Stimulated activated naive B cell treated with anti-CD40 and anti-IgM and Interleukin-4, amounts not matched to agents 10 μg/mL and 1 μg/mL and 100 μg/mL, for 72 hours (primary cell): ENCODE measurements at regions not wholly inside any gene's neighbourhood (a gene's known extent, or its start where the extent isn't known, plus 50 kb on each side); places are given as distances from the start of the nearest gene placed in this dataset.
"Not testable (repeated sequence)": the region's sequence is repeated elsewhere in the genome, so short reads cannot be mapped to it uniquely, and the experiment has no call there.

Experiments
- ATAC-seq, 2 donors: fragments of 150-1000 bp; cut with Tn5 transposase; replicated peaks; 2 replicates each; pipeline ENCODE4 v1.10.0; 2021; ENCODE audit warnings: moderate library complexity in 1 of 2
- DNase-seq: peaks from one replicate; pipeline ENCODE4 v3.0.0; 2021
- H3K27ac Mint-ChIP-seq: one replicate; pipeline ENCODE4 v1.8.0; 2022; ENCODE audit warnings: mild to moderate bottlenecking, mixed read lengths
- H3K27me3 Mint-ChIP-seq, 2 donors: one replicate each; pipeline ENCODE4 v1.8.0; 2022; ENCODE audit warnings: mixed read lengths in 2 of 2
- H3K36me3 Mint-ChIP-seq, 2 donors: one replicate each; pipeline ENCODE4 v1.8.0; 2022; ENCODE audit warnings: mixed read lengths in 2 of 2, mild to moderate bottlenecking in 1 of 2
- H3K4me1 Mint-ChIP-seq, 2 donors: one replicate each; pipeline ENCODE4 v1.8.0; 2022; ENCODE audit warnings: mixed read lengths in 2 of 2, mild to moderate bottlenecking in 1 of 2
- H3K4me3 Mint-ChIP-seq, 2 donors: one replicate each; pipeline ENCODE4 v1.8.0; 2022; ENCODE audit warnings: mild to moderate bottlenecking in 2 of 2, mixed read lengths in 2 of 2, moderate library complexity in 1 of 2
- H3K9me3 Mint-ChIP-seq, 2 donors: one replicate each; pipeline ENCODE4 v1.8.0; 2022; ENCODE audit warnings: mixed read lengths in 2 of 2, mild to moderate bottlenecking in 1 of 2

DNA sequence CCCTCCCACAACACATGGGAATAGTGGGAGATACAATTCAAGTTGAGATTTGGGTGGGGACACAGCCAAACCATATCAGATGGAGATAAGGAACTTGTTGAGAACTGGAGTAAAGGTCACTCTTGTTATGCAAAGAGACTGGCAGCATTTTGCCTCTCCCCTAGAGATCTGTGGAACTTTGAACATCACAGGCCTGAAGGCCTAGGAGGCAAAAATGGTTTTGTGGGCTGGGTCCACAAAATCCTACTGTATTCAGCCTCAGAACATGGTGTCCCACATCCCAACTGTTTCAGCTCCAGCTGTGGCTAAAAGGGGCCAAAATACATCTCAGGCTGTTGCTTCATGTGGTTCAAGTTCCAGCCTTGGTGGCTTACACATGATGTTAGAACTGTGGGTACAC is 1247.8 kb upstream of the IGFBP7 start:
- ATAC-seq (no peak), DNase-seq (no peak)
- no peaks in the 10 kb centered on the region for H3K4me1 Mint-ChIP-seq
- H3K4me3 Mint-ChIP-seq = no peak overlapping the region
- no peaks in the 10 kb centered on the region for H3K27me3 Mint-ChIP-seq
- H3K9me3 Mint-ChIP-seq = peaks cover 11% of the 10 kb centered on the region in 2 donors
- no peak overlapping the region for H3K27ac Mint-ChIP-seq
- no peaks in the 10 kb centered on the region for H3K36me3 Mint-ChIP-seq

DNA sequence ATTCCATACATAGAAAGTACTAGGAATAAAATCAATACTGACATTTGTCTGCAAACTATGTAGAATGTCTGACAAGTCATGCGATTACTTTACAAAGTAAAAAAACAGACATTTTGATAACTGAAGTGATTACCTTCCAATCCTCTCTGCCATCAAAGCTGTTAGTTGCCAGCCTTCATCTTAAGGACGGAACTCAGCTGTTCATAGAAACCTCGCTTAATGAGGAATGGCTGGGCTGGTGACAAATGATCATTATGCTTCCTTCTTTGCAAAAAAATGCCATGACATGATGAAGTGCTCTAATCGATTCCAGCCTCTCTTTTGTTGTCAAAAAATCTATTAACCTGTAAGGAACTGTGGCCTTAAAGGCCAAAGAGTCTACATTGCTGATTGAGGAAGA is 1214.9 kb upstream of the IGFBP7 start:
- no peak overlapping the region for H3K27ac Mint-ChIP-seq
- H3K9me3 Mint-ChIP-seq = no peaks in the 10 kb centered on the region
- no peaks in the 10 kb centered on the region for H3K27me3 Mint-ChIP-seq
- H3K4me3 Mint-ChIP-seq = no peak overlapping the region
- no peaks in the 10 kb centered on the region for H3K36me3 Mint-ChIP-seq
- DNase-seq (no peak), ATAC-seq (no peak)
- no peaks in the 10 kb centered on the region for H3K4me1 Mint-ChIP-seq

DNA sequence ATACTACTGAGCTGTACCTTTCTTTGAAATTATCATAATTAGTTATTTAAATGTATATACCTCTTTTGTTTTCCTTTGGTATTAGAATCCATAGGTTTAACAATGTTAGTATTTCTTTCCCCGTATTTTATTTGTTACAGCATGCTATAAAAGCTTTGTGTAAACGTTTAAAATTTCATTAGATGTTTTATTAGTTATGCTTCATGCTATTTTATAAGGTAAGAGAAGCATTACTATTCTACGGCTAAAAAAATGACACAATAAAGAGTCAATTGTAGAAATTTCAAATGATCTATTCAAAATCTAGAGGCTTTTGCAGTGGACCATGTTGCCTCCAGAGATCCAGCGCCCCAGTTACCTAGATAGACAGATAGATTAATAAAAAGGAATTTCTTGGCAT is 1203.3 kb upstream of the IGFBP7 start:
- H3K27me3 Mint-ChIP-seq = no peaks in the 10 kb centered on the region
- H3K27ac Mint-ChIP-seq = no peak overlapping the region
- no peaks in the 10 kb centered on the region for H3K4me1 Mint-ChIP-seq
- no peaks in the 10 kb centered on the region for H3K36me3 Mint-ChIP-seq
- H3K9me3 Mint-ChIP-seq = peaks cover 2 to 13% of the 10 kb centered on the region in 2 donors
- ATAC-seq = no peak
- H3K4me3 Mint-ChIP-seq = no peak overlapping the region
- no peak for DNase-seq

DNA sequence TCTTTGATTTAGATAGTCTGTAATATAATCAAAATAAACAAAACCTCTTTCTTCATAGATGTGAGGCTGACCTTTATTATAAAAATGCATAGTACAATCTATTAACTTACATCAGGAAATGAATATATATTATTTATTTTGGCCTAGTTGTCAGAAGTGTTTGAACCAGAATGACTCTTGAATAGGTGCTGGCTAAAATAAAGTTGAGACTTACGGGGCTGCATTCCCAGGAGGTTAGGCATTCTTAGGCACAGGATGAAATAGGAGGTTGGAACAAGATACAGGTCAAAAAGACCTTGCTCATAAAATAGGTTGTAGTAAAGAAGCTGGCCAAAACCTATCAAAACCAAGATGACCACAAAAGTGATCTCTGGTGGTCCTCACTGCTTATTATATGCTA is 1193.3 kb upstream of the IGFBP7 start:
- DNase-seq (no peak), ATAC-seq (no peak)
- Mint-ChIP-seq H3K27me3 (no peaks in the 10 kb centered on the region), H3K4me1 (no peaks in the 10 kb centered on the region), H3K36me3 (no peaks in the 10 kb centered on the region), H3K4me3 (no peak overlapping the region), H3K27ac (no peak overlapping the region), H3K9me3 (peaks cover 0 to 8% of the 10 kb centered on the region in 2 donors)

DNA sequence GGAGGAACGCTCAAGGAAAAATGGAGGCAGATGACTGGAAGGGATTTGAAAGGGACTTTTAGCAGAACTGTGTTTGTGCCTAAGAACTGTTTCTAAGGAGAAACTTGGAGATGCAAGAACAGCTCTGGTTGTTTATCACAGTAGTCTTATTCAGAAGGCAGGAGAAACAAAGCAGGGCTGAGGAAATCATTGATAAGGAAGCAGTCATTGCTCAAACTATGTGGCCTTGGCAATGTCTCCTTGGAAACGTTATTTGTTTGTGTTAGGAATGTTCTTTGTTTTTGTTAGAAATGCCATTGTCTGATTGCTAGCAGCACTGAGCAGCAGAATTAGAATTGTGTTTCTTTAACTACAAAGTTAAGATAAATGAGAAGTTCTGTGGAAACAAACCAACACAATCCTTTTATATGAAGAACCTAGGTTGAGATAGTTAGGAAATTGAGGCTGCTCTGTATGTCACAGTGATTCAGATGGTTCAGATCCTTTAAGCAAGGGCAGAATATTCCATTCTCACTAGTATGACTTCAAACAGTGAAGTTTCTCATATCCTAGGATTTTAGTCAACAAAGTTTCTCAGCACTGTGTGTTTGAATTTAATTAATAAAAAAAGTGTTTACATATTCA is 1191.3 kb upstream of the IGFBP7 start:
- Mint-ChIP-seq H3K36me3 (no peaks in the 10 kb centered on the region), H3K4me3 (no peak overlapping the region), H3K27me3 (no peaks in the 10 kb centered on the region), H3K4me1 (no peaks in the 10 kb centered on the region), H3K9me3 (peaks cover 0 to 8% of the 10 kb centered on the region in 2 donors), H3K27ac (no peak overlapping the region)
- ATAC-seq (no peak), DNase-seq (no peak)

DNA sequence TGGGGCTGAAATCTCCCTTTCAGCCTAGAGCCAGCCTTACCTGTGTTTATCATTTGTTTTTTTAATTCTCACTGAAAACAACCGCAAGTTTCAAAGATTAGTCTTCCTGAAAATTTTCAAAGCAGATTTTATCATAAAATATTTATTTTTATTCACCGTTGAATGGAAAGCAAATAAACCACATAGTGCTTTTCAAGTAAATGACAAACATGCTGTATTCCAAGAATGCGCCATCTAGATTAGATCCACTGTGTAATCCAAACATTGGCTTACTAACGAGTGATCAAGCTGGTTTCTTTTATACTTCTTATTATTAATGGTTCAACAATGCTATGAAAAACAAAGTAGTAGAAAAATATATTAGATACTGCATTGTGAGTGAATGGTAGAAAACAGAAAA is 1176.2 kb upstream of the IGFBP7 start:
- ATAC-seq = no peak
- H3K4me1 Mint-ChIP-seq = no peaks in the 10 kb centered on the region
- no peaks in the 10 kb centered on the region for H3K27me3 Mint-ChIP-seq
- no peak overlapping the region for H3K4me3 Mint-ChIP-seq
- no peak for DNase-seq
- no peak overlapping the region for H3K27ac Mint-ChIP-seq
- no peaks in the 10 kb centered on the region for H3K36me3 Mint-ChIP-seq
- peaks cover 2 to 4% of the 10 kb centered on the region in 2 donors for H3K9me3 Mint-ChIP-seq

DNA sequence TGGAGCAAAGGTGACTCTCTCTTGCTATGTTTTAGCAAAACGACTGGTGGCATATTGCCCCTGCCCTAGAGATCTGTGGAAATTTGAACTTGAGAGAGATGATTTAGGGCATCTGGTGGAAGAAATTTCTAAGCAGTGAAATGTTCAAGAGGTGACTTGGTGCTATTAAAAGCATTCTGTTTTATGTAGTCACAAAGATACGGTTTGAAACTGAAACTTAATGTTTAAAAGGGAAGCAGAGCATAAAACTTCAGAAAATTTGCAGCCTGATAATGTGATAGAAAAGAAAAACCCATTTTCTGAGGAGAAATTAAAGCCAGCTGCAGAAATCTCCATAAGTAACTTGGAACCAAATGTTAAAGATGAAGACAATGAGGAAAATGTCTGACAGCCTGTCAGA is 1170.7 kb upstream of the IGFBP7 start:
- DNase-seq, H3K4me3 Mint-ChIP-seq, H3K27me3 Mint-ChIP-seq, H3K36me3 Mint-ChIP-seq, H3K4me1 Mint-ChIP-seq, ATAC-seq, H3K27ac Mint-ChIP-seq, H3K9me3 Mint-ChIP-seq: not testable (repeated sequence)

DNA sequence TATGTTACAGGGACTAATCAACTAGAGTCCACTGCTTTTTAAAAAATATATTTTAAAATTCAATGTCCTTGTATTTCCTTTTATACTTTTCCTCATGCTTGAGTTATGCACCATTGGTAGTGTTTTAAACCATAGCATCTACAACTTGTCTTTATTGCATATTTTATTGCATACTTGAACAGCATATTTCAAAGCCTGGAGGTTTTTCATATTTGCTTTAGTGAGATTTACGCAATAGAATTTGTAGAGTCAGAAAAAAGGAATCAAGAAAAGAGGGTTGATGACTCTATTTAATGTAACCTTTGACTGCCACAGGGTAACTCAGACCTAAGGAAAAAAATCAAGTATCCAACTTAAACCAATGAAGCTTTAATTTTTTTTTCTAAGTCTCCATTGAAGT is 1165.7 kb upstream of the IGFBP7 start:
- no peak for DNase-seq
- H3K4me3 Mint-ChIP-seq = no peak overlapping the region
- ATAC-seq = no peak
- peaks cover 0 to 4% of the 10 kb centered on the region in 2 donors for H3K9me3 Mint-ChIP-seq
- no peaks in the 10 kb centered on the region for H3K27me3 Mint-ChIP-seq
- H3K36me3 Mint-ChIP-seq = no peaks in the 10 kb centered on the region
- no peaks in the 10 kb centered on the region for H3K4me1 Mint-ChIP-seq
- H3K27ac Mint-ChIP-seq = no peak overlapping the region

DNA sequence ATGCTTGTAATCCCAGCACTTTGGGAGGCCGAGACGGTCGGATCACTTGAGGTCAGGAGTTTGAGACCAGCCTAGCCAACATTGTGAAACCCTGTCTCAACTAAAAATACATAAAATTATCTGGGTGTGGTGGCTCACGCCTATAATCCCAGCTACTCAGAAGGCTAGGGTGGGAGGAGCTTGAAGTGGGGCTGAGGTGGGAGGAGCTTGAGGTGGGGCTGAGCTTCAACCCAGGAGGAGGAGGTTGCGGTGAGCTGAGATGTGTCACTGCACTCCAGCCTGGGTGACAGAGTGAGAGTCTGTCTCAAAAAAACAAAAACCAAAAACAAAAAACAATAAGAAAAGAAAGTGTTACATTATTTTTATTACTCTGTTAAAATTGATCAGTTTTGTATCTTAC is 1164.4 kb upstream of the IGFBP7 start:
- ATAC-seq (no peak), DNase-seq (no peak)
- H3K36me3 Mint-ChIP-seq = no peaks in the 10 kb centered on the region
- H3K27me3 Mint-ChIP-seq = no peaks in the 10 kb centered on the region
- no peak overlapping the region for H3K4me3 Mint-ChIP-seq
- H3K27ac Mint-ChIP-seq = no peak overlapping the region
- H3K9me3 Mint-ChIP-seq = peaks cover 1 to 9% of the 10 kb centered on the region in 2 donors
- H3K4me1 Mint-ChIP-seq = no peaks in the 10 kb centered on the region

DNA sequence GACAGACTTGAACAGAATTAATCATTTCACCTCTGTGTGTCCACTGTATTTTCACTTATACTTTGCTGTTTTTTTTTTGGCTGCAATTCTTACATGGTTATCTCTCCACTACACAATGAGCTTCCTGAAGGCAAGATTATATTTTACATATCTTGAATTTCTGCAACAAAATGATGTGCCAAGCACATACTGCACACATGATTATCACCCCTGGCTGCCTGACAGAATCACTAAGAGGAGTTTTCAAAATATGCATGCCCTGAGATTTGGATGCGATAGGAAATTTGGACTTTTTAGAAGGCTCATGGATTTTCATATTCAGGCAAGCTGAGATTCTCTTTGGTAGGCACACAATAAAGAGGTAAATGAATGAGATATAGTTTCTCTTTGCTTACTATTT is 1162.1 kb upstream of the IGFBP7 start:
- no peaks in the 10 kb centered on the region for H3K4me1 Mint-ChIP-seq
- ATAC-seq = no peak
- no peaks in the 10 kb centered on the region for H3K36me3 Mint-ChIP-seq
- no peak overlapping the region for H3K27ac Mint-ChIP-seq
- no peaks in the 10 kb centered on the region for H3K27me3 Mint-ChIP-seq
- H3K4me3 Mint-ChIP-seq = no peak overlapping the region
- no peak for DNase-seq
- peaks cover 14 to 16% of the 10 kb centered on the region in 2 donors for H3K9me3 Mint-ChIP-seq

DNA sequence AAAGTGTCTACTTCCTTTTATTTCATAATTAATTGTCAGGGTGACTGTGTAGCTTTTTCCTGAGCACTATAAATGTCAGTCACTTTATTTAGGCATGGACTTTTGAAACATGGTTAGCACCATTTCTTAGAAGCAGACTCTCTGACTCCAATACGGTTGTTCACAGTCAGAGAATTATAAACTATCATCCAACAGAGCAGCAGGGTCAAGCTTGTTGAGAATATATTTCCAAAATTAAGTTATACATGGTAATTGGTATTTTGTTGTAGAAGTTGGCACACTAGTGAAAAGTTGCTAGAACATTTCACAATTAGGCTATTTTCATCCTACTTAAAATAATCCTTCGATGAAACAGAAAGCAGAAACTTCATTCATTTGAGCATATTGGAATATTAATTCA is 1155.5 kb upstream of the IGFBP7 start:
- Mint-ChIP-seq H3K4me1 (no peaks in the 10 kb centered on the region), H3K27me3 (no peaks in the 10 kb centered on the region), H3K9me3 (peaks cover 14 to 15% of the 10 kb centered on the region in 2 donors), H3K36me3 (no peaks in the 10 kb centered on the region), H3K4me3 (no peak overlapping the region), H3K27ac (no peak overlapping the region)
- no peak for DNase-seq
- ATAC-seq = no peak

DNA sequence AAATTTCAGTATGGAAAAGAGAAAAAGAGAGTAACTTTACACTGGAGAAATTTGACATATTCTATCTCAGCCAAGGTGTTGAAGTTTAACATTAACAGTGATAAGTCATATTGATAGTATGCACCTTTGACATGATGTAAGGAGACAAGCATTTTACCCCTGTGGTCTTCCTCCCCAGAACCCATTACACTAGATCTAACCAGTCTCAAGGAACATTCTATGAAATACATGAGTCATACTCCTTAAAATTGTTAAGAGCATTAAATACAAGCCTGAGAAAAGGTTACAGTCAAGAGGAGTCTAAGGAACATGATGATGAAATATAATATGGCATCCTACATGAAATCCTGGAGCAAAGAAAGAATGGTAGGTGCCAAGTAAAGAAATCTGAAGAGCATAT is 1151.3 kb upstream of the IGFBP7 start:
- Mint-ChIP-seq H3K4me1 (no peaks in the 10 kb centered on the region), H3K36me3 (no peaks in the 10 kb centered on the region), H3K4me3 (no peak overlapping the region), H3K27me3 (no peaks in the 10 kb centered on the region), H3K9me3 (peaks cover 7% of the 10 kb centered on the region in 2 donors), H3K27ac (no peak overlapping the region)
- ATAC-seq (no peak), DNase-seq (no peak)

DNA sequence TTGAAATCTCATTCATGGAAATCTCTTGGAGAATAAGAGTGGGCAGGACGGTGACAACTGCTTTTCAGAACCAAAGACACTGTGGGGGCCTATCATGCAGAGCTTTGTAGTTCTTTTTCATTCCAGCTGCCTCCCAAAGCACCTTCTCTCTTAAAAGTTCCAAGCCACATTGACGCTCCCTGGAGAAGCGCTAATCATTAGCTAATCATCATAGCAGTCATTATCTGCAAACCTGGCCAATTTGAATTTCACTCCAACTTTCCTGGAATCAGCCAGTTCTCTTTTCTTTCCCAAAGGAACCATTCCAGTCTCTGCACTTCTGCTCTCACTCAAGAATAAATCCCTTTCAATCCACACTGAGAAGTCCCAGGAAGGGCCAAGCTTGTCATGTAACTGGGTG is 1144.1 kb upstream of the IGFBP7 start:
- DNase-seq = no peak
- H3K4me3 Mint-ChIP-seq = no peak overlapping the region
- no peak overlapping the region for H3K27ac Mint-ChIP-seq
- H3K4me1 Mint-ChIP-seq = no peaks in the 10 kb centered on the region
- no peaks in the 10 kb centered on the region for H3K27me3 Mint-ChIP-seq
- H3K36me3 Mint-ChIP-seq = no peaks in the 10 kb centered on the region
- peaks cover 4 to 5% of the 10 kb centered on the region in 2 donors for H3K9me3 Mint-ChIP-seq
- no peak for ATAC-seq

DNA sequence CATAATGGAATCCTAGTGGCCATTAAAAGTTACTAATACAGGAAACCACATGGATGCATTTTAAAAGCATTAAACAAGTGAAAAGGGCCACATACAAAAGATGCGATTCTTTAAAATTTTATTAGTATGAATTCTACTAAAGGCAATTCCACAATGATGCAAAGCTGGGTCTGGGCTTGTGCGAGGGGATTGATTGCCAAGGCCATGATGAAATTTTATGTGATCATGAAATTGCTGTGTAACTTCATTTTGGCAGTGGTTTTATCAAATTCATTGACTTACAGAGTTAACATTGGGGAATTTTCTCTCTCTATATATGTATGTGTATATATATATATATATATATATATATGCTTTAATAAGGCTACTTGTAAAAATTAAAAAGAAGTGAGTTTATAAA is 1142.5 kb upstream of the IGFBP7 start:
- ATAC-seq (no peak), DNase-seq (no peak)
- Mint-ChIP-seq H3K4me1 (no peaks in the 10 kb centered on the region), H3K27me3 (no peaks in the 10 kb centered on the region), H3K36me3 (no peaks in the 10 kb centered on the region), H3K4me3 (no peak overlapping the region), H3K9me3 (peaks cover 0 to 2% of the 10 kb centered on the region in 2 donors), H3K27ac (no peak overlapping the region)

DNA sequence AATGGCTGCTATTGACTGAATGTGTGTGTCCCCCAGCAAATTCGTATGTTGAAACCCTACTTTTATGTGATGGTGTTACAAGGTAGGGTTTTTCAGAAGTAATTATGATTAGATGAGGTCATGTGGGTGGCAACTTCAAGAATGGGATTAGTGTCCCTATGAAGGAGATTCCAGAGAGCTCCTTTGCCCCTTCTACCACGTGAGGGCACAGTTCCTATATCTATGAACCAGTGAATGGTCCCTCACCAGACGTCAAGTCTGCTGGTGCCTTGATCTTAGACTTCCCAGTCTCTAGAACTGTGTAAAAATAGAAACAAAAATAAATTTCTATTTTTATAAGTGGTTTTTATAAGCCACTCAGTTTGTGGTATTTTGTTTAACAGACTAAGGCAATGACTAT is 1137.6 kb upstream of the IGFBP7 start:
- ATAC-seq (no peak), DNase-seq (no peak)
- H3K4me3 Mint-ChIP-seq = no peak overlapping the region
- H3K4me1 Mint-ChIP-seq = no peaks in the 10 kb centered on the region
- no peaks in the 10 kb centered on the region for H3K36me3 Mint-ChIP-seq
- H3K27ac Mint-ChIP-seq = no peak overlapping the region
- peaks cover 0 to 7% of the 10 kb centered on the region in 2 donors for H3K9me3 Mint-ChIP-seq
- H3K27me3 Mint-ChIP-seq = no peaks in the 10 kb centered on the region

DNA sequence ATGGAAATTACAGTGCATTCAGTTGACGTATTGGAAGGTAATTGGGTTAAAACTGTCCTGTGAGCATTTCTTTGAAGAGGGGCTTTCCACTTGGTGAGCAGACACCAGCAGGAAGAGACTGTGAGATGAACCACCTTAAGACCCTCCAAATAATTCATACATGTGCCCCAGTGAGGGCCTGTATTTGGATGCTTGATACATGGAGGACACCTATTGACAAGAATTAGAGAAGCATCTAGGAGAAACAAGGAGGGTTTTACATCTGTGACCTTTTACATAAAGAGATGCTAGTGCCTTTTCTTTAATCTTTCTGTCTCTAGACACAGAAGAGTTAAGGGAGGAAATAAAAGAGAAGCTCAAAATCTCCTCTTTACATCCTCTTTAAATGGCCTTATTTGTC is 1115.3 kb upstream of the IGFBP7 start:
- H3K36me3 Mint-ChIP-seq = no peaks in the 10 kb centered on the region
- no peaks in the 10 kb centered on the region for H3K4me1 Mint-ChIP-seq
- no peaks in the 10 kb centered on the region for H3K27me3 Mint-ChIP-seq
- no peak overlapping the region for H3K4me3 Mint-ChIP-seq
- peaks cover 5 to 9% of the 10 kb centered on the region in 2 donors for H3K9me3 Mint-ChIP-seq
- H3K27ac Mint-ChIP-seq = no peak overlapping the region
- ATAC-seq = no peak
- no peak for DNase-seq
